GM12878 (cell line): ENCODE measurements at regions not wholly inside any gene's neighbourhood (a gene's known extent, or its start where the extent isn't known, plus 50 kb on each side); places are given as distances from the start of the nearest gene placed in this dataset.

Experiments
- ATAC-seq: fragments of 200-7000 bp; cut with Tn5 transposase; 3 replicates; pipeline ENCODE4 v1.9.1; 2020; ENCODE audit warnings: mild to moderate bottlenecking, moderate library complexity
- BruUV-seq: library from RNA; stranded (reverse); fragments of 400-500 nt; replicated peaks from 2 replicates; lab custom pipeline; 2021; lab: Mats Ljungman, UMichigan
- CTCF ChIA-PET: fragments of 300-600 bp; sonication (Branson Sonifier 250); formaldehyde crosslinking; extraction: SDS; loops from one replicate; lab custom pipeline; 2021; ENCODE audit warnings: inconsistent platforms; lab: Yijun Ruan, JAX
- POLR2A ChIA-PET: fragments of 350-600 bp; formaldehyde crosslinking; extraction: SDS; loops from one replicate; lab custom pipeline; 2021; ENCODE audit warnings: inconsistent platforms; lab: Charles Lee
- RAD21 ChIA-PET: fragments of 300-600 bp; sonication (Branson Sonifier 250); formaldehyde crosslinking; loops from one replicate; lab custom pipeline; 2023; ENCODE audit warnings: antibody characterized with exemption; ENCODE audit not compliant: unreplicated experiment; lab: Charles Lee
- SMC1A ChIA-PET: fragments of 300-600 bp; sonication (Branson Sonifier 250); formaldehyde crosslinking; loops from one replicate; lab custom pipeline; 2023; ENCODE audit not compliant: unreplicated experiment, uncharacterized antibody; lab: Charles Lee
- DNase-seq: peaks from one replicate; pipeline ENCODE4 v3.0.0-alpha.2; 2011; ENCODE audit warnings: low read depth, low spot score
- FAIRE-seq: peaks from 3 replicates; lab custom pipeline; 2011; peaks lifted over from hg19 to GRCh38; lab: Jason Lieb, UNC
- H2AFZ ChIP-seq: 2 replicates; pipeline ENCODE4 v1.6.0; 2011; ENCODE audit warnings: low read depth, low read length, control low read depth; ENCODE audit not compliant: control insufficient read depth
- H3K27ac ChIP-seq: 2 replicates; pipeline ENCODE4 v1.5.1; 2011; ENCODE audit warnings: control low read depth; ENCODE audit not compliant: control insufficient read depth, insufficient read depth
- H3K27me3 ChIP-seq, 2 experiments: replicated peaks in 1 of 2; 2 replicates each; pipeline versions ENCODE4 v1.6.0 to v1.6.1; 2011; ENCODE audit warnings: low read length in 1 of 2; ENCODE audit not compliant: control insufficient read depth in 2 of 2, insufficient read depth in 2 of 2
- H3K36me3 ChIP-seq, 2 experiments: 2 replicates each; pipeline ENCODE4 v1.5.1; 2011; ENCODE audit warnings: low read length in 1 of 2; ENCODE audit not compliant: control insufficient read depth in 2 of 2, insufficient read depth in 2 of 2
- H3K4me1 ChIP-seq: 2 replicates; pipeline ENCODE4 v1.6.1; 2011; ENCODE audit warnings: mild to moderate bottlenecking, low read length, moderate library complexity, mixed read lengths; ENCODE audit not compliant: control insufficient read depth, insufficient read depth
- H3K4me2 ChIP-seq: 2 replicates; pipeline ENCODE4 v1.6.0; 2011; ENCODE audit warnings: control low read depth; ENCODE audit not compliant: control insufficient read depth, insufficient read depth
- H3K4me3 ChIP-seq: fragments of 200-600 bp; sonication (generic); 2 replicates; pipeline ENCODE4 v1.5.1; 2016
- H3K79me2 ChIP-seq: 2 replicates; pipeline ENCODE4 v1.6.0; 2011; ENCODE audit warnings: low read length; ENCODE audit not compliant: control insufficient read depth, insufficient read depth
- H3K9ac ChIP-seq: 2 replicates; pipeline ENCODE4 v1.8.0; 2011; ENCODE audit warnings: low read length, control low read depth, mixed read lengths; ENCODE audit not compliant: control insufficient read depth, insufficient read depth
- H3K9me3 ChIP-seq: replicated peaks from 3 replicates; pipeline ENCODE4 v1.5.1; 2011; ENCODE audit warnings: mild to moderate bottlenecking, low read length; ENCODE audit not compliant: control insufficient read depth, insufficient read depth
- H4K20me1 ChIP-seq: 2 replicates; pipeline ENCODE4 v1.6.0; 2011; ENCODE audit not compliant: control insufficient read depth, insufficient read depth
- CUX1 ChIP-seq: IDR thresholded peaks from 2 replicates; pipeline ENCODE4 v1.6.1; 2012; ENCODE audit warnings: improper control_type of control experiment, low read depth, low read length; ENCODE audit not compliant: insufficient replicate concordance
- EED ChIP-seq: sonication (generic); IDR thresholded peaks from 2 replicates; pipeline ENCODE4 v1.6.1; 2016; ENCODE audit warnings: antibody characterized with exemption, low read depth
- HDAC6 ChIP-seq: fragments of 200-600 bp; sonication (generic); IDR thresholded peaks from one replicate; pipeline ENCODE4 v1.8.0; 2017; ENCODE audit warnings: antibody characterized with exemption; ENCODE audit not compliant: unreplicated experiment
- IRF4 ChIP-seq: IDR thresholded peaks from 2 replicates; pipeline ENCODE4 v1.6.1; 2011; ENCODE audit warnings: low read depth, low read length
- IRF5 ChIP-seq: fragments of 450-650 bp; IDR thresholded peaks from 2 replicates; pipeline ENCODE4 v1.6.1; 2017; ENCODE audit warnings: borderline replicate concordance
- MLLT1 ChIP-seq: fragments of 450-650 bp; IDR thresholded peaks from 2 replicates; pipeline ENCODE4 v1.6.1; 2016; ENCODE audit warnings: mild to moderate bottlenecking
- RAD21 ChIP-seq: IDR thresholded peaks from 2 replicates; pipeline ENCODE4 v1.6.1; 2011; ENCODE audit warnings: mild to moderate bottlenecking, low read depth, low read length, moderate library complexity; ENCODE audit not compliant: insufficient read depth
- WGBS: methylation state at CpG from one replicate; pipeline ENCODE4 v1.1.6; 2016; ENCODE audit warnings: low lambda C conversion rate; ENCODE audit not compliant: insufficient replicate concordance, insufficient coverage; ENCODE audit errors: missing lambda C conversion rate; 5-methylcytosine and 5-hydroxymethylcytosine counted together
- in situ Hi-C: fragments of 300-500 bp; cut with MboI; formaldehyde crosslinking; loops from 9 replicates; pipeline ENCODE4 v1.14.3; 2018; ENCODE audit warnings: mixed read lengths
- intact Hi-C: fragments of 100-400 bp; cut with micrococcal nuclease; formaldehyde crosslinking; loops from one replicate; pipeline ENCODE4 v1.14.2; 2022; ENCODE audit not compliant: unreplicated experiment

- ChIA-PET SMC1A (no interaction called here), CTCF (no interaction called here), RAD21 (no interaction called here), POLR2A (no interaction called here)
- Histone ChIP-seq H3K4me1 (no peaks in the 10 kb centered on the region), H3K27me3 (no peaks in the 10 kb centered on the region), H3K9me3 (no peaks in the 10 kb centered on the region), H4K20me1 (no peaks in the 10 kb centered on the region), H3K4me2 (no peak overlapping the region), H3K4me3 (no peak overlapping the region), H3K79me2 (no peaks in the 10 kb centered on the region), H3K27ac (no peak overlapping the region), H3K9ac (no peak overlapping the region), H2AFZ (no peak overlapping the region), H3K36me3 (no peaks in the 10 kb centered on the region)
- TF ChIP-seq HDAC6 (no peak), IRF4 (no peak), IRF5 (no peak)
- ATAC-seq, result no peak
- no peak for DNase-seq
- intact Hi-C loops (no loop called here), in situ Hi-C loops (no loop called here)
- WGBS, result 29% methylated on average over 1 of the region's 1 CpG
- no peak for FAIRE-seq
- no TSS peak for BruUV-seq
These were observed 252.9 kb upstream of the NRSN1 start for GRCh38 chr6:23873161-23873560.

GRCh38 chr6:23875006-23875405 lies 251.0 kb upstream of the NRSN1 start:
- H3K4me3 ChIP-seq, result no peak overlapping the region
- no peaks in the 10 kb centered on the region for H3K36me3 ChIP-seq
- in situ Hi-C loops (no loop called here), intact Hi-C loops (no loop called here)
- ChIA-PET RAD21 (no interaction called here), POLR2A (no interaction called here), CTCF (no interaction called here), SMC1A (no interaction called here)
- H3K4me1 ChIP-seq, result no peaks in the 10 kb centered on the region
- H2AFZ ChIP-seq, result no peak overlapping the region
- H3K27me3 ChIP-seq, result no peaks in the 10 kb centered on the region
- no peak overlapping the region for H3K27ac ChIP-seq
- FAIRE-seq (no peak), ATAC-seq (no peak), DNase-seq (no peak)
- no peak overlapping the region for H3K9ac ChIP-seq
- H4K20me1 ChIP-seq, result no peaks in the 10 kb centered on the region
- WGBS, result 83% methylated on average over 1 of the region's 1 CpG
- no peaks in the 10 kb centered on the region for H3K9me3 ChIP-seq
- no TSS peak for BruUV-seq
- H3K79me2 ChIP-seq, result no peaks in the 10 kb centered on the region
- no peak overlapping the region for H3K4me2 ChIP-seq
- no peak for TF ChIP-seq EED
- no peak for TF ChIP-seq MLLT1
- no peak for TF ChIP-seq CUX1
- no peak for TF ChIP-seq RAD21
